Fibroblast of the aortic adventitia (primary cell): ENCODE measurements at regions not wholly inside any gene's neighbourhood (a gene's known extent, or its start where the extent isn't known, plus 50 kb on each side); places are given as distances from the start of the nearest gene placed in this dataset.

ENCODE experiments used
- DNase-seq: peaks from one replicate; pipeline ENCODE4 v3.0.0-alpha.2; 2010; ENCODE audit warnings: low read depth
- H3K4me3 ChIP-seq: 2 replicates; pipeline ENCODE4 v1.5.1; 2011; ENCODE audit warnings: low read depth, mild to moderate bottlenecking, control low read depth, low read length, moderate library complexity
- TF ChIP-seq, protein P1 (sequence below): IDR thresholded peaks from 2 replicates; pipeline ENCODE4 v1.5.1; 2011; ENCODE audit warnings: mild to moderate bottlenecking, low read length, control low read depth, inconsistent platforms; ENCODE audit not compliant: insufficient read depth

DNA sequence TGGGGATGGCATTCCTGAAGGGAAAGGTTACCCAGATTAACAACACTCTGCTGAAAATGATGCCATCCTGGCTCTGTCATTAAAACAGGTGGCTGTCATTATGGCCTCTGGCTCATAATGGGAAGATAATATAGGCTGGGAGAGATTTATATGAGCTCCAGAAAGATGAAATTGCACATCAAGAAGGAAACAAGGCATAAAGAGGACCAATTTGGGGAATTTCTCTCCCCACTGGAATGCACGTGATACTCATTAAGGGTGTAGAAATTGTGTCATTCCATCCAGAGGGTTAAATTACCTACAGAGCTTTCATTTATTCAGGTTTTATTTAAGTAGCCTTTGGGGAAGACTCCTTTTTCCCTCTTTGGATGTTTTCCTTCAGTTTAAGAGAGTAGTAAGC is 71.6 kb upstream of the CELF2 start:
- H3K4me3 ChIP-seq = no peak overlapping the region
- DNase-seq = no peak
- TF ChIP-seq, protein P1, sequence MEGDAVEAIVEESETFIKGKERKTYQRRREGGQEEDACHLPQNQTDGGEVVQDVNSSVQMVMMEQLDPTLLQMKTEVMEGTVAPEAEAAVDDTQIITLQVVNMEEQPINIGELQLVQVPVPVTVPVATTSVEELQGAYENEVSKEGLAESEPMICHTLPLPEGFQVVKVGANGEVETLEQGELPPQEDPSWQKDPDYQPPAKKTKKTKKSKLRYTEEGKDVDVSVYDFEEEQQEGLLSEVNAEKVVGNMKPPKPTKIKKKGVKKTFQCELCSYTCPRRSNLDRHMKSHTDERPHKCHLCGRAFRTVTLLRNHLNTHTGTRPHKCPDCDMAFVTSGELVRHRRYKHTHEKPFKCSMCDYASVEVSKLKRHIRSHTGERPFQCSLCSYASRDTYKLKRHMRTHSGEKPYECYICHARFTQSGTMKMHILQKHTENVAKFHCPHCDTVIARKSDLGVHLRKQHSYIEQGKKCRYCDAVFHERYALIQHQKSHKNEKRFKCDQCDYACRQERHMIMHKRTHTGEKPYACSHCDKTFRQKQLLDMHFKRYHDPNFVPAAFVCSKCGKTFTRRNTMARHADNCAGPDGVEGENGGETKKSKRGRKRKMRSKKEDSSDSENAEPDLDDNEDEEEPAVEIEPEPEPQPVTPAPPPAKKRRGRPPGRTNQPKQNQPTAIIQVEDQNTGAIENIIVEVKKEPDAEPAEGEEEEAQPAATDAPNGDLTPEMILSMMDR = no peak

DNA sequence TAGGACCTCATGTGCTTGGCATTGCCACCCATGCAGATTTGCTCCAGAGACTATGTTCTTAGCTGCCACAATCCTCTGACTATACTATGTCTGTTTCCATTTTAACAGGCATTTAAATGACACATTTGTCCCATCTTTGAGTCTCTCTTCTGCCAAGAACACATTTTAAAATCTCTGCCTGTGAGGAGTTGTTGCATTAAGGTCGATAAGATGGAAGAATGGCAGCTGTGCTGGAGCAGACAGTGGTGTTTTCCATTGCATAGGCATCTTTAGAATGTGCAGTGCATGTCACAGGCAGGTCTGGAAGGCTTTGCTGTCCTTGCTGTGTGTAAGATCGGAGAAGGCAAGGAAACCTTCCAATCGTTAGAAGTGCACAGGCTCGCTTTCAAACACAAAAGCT is 70.9 kb upstream of the CELF2 start:
- H3K4me3 ChIP-seq = no peak overlapping the region
- TF ChIP-seq, protein P1 = no peak
- DNase-seq = no peak

DNA sequence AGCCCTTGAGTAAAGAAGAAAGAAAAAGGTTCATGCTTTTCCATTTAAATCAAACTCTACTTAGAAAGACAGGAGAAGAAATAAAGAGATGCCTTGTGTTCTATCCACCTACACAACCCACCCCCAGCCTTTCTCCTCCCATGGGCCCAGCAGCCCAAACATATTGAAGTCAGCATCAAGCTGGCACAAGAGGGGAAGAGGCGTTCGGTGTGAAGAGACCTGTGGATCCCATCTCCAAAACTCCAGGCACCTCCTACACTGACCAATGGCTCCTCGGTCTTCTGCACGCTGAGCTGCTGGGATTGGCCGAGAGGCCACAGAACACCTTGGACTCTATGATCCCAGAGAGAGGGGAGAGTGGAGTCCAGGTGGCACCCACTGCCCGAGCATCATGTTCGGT is 66.0 kb upstream of the CELF2 start:
- TF ChIP-seq, protein P1 = no peak
- no peak overlapping the region for H3K4me3 ChIP-seq
- DNase-seq = no peak

DNA sequence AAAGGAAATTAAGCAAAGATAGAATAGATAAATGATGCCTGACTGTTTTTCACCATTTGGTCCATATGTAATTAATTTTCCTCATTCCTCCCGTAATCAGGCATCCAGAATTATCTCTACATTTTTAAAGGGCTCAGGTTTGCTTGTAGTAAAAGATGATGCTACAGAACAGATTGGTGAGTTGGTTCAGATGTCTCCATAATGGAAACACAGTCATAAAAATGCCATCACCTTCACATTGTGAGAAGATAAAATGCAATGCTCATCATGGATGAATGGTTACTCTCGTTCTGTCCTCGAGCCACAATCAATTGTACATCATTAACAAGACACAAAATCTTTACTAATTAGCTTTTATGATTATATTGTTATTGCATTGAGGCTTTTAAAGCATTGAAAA is 64.9 kb upstream of the CELF2 start:
- no peak for DNase-seq
- H3K4me3 ChIP-seq = no peak overlapping the region
- TF ChIP-seq, protein P1 = no peak

DNA sequence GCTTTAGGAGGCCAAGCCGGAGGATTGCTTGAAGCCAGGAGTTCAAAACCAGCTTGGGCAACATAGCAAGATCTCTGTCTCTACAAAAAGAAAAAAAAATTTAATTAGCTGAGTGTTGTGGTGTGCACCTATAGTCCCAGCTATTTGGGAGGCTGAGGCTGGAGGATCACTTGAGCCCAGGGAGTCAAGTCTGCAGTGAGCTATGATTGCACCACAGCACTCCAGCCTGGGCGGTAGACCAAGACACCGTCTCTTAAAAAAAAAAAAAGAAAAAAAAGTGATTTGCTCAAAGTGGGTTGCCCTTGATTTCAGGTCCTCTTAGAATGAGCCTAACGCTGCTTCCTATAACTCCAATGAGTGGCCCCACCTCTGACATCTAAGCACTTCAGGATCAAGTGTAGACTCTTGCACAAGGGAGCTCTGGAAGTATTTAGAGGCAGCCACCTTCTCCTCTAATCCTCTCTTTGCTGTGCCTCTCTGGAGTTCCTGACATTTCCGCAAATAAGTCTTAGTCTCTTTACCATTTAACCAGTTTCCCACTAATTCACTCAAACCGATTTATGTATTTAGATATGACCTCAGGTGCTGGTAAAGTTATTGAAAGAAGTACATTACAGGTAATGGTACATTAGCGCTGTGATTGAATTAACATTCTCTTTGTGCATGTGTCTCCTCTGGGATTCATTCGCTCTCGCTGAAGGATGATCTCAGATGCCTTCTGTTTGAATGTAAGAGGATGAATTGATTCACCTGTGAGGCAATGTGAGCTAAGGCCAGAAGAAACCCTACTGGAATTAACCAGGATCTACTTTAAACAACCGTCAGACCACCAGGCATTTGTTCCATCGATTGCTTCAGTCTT is 60.8 kb upstream of the CELF2 start:
- TF ChIP-seq, protein P1 = no peak
- DNase-seq = no peak
- no peak overlapping the region for H3K4me3 ChIP-seq

DNA sequence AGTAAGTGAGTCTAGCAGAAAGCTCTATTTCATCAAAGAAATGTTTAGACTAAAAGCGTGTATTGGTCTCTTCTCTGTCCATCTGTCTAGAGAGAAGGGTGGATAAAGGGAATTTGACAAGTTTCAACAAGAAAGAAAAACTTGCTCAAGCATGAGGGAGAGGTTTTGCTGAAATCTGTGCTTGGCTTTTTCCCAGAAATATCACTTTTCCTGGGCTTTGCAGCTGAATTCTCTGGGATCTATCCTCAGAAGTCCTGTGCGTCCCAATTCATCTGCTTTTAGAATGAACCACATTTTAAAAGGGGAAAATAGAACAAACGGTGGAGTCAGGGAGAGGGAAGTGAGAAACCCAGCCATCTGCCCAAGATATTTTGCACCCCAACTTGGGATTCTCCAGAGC is 59.6 kb upstream of the CELF2 start:
- DNase-seq = no peak
- TF ChIP-seq, protein P1 = no peak
- no peak overlapping the region for H3K4me3 ChIP-seq

DNA sequence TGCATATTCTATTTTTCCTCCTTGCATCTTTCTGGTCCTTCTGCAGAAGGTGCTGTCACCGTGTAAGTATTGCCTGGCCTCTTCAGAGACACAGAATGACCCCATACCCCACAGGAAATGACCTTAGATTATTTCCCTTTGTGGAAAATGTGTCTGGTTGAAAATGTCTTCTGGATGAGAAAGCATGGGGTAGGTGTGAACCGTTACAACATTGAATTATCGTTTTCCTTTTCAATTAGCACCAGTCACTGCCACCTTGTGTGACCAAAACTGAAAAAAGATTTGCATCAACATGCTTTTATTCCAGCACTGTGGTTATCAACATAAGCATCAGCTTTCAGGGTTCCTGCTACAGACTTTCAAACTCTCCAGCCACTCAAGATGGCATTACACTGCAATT is 58.0 kb upstream of the CELF2 start:
- H3K4me3 ChIP-seq = no peak overlapping the region
- TF ChIP-seq, protein P1 = no peak
- DNase-seq = no peak
